ENCODE measurements at regions not wholly inside any gene's neighbourhood (a gene's known extent, or its start where the extent isn't known, plus 50 kb on each side); places are given as distances from the start of the nearest gene placed in this dataset.

DNA sequence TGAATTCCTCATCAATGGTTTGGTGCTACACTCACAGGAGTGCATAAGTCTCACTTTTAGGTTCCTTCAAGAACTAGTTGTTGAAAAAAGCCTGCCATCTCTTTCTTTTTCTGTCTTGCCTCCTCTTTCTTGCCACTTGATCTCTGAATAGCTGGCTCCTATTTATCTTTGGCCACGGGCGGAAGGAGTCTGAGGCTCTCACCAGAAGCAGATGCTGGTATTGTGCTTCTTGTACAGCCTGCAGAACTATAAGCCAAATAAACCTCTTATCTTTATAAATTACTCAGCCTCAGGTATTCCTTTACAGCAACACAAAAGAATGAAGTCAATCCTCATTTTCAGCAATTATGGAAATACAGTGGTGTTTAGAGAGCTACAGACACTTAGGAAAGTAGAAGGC lies 247.1 kb upstream of the PRR16 start:
- Histone ChIP-seq H3K4me2 (replicated peaks; ENCODE audit: extremely low read depth, low read length, poor library complexity, severe bottlenecking) (no peak overlapping the region), H3K9ac (ENCODE audit: insufficient read depth, low read length, poor library complexity, severe bottlenecking) (no peak overlapping the region), H3K27ac (ENCODE audit: low read depth in 1 of 2, low read length in 2 of 2) (no peak overlapping the region), H3K79me2 (ENCODE audit: insufficient read depth, low read length) (no peaks in the 10 kb centered on the region), H3K4me3 (replicated peaks in 1 of 3; ENCODE audit: low read depth in 2 of 3, low read length in 3 of 3) (no peak overlapping the region), H3K36me3 (replicated peaks in 1 of 2; ENCODE audit: control insufficient read depth in 1 of 2, insufficient read depth in 2 of 2, low read length in 2 of 2) (no peaks in the 10 kb centered on the region), H3K9me3 (replicated peaks in 1 of 2; ENCODE audit: control insufficient read depth in 1 of 2, insufficient read depth in 1 of 2, low read length in 2 of 2) (no peaks in the 10 kb centered on the region), H3K4me1 (ENCODE audit: control insufficient read depth in 1 of 2, insufficient read depth in 2 of 2, low read length in 2 of 2) (no peaks in the 10 kb centered on the region), H2AFZ (ENCODE audit: insufficient read depth, low read depth, low read length, poor library complexity, severe bottlenecking) (no peak overlapping the region), H3K27me3 (ENCODE audit: control insufficient read depth in 2 of 2, insufficient read depth in 2 of 2, low read length in 2 of 2) (no peaks in the 10 kb centered on the region), H4K20me1 (ENCODE audit: insufficient read depth, low read length) (no peaks in the 10 kb centered on the region)
- H3K27me3 Mint-ChIP-seq (ENCODE audit: low read depth in 3 of 3): peaks cover 0 to 2% (median 0%) of the 10 kb centered on the region in 3 donors
- no peak for DNase-seq
- peaks cover 2% of the 10 kb centered on the region for H3K4me1 Mint-ChIP-seq
- intact Hi-C loops (cut with micrococcal nuclease): no loop called here
- no peak overlapping the region for H3K27ac Mint-ChIP-seq
- peaks cover 0 to 6% (median 0%) of the 10 kb centered on the region in 7 donors for H3K9me3 Mint-ChIP-seq
- TF ChIP-seq, protein P1, sequence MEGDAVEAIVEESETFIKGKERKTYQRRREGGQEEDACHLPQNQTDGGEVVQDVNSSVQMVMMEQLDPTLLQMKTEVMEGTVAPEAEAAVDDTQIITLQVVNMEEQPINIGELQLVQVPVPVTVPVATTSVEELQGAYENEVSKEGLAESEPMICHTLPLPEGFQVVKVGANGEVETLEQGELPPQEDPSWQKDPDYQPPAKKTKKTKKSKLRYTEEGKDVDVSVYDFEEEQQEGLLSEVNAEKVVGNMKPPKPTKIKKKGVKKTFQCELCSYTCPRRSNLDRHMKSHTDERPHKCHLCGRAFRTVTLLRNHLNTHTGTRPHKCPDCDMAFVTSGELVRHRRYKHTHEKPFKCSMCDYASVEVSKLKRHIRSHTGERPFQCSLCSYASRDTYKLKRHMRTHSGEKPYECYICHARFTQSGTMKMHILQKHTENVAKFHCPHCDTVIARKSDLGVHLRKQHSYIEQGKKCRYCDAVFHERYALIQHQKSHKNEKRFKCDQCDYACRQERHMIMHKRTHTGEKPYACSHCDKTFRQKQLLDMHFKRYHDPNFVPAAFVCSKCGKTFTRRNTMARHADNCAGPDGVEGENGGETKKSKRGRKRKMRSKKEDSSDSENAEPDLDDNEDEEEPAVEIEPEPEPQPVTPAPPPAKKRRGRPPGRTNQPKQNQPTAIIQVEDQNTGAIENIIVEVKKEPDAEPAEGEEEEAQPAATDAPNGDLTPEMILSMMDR (IDR thresholded peaks at IDR 0.05): no peak
- 94% methylated on average over 2 of the region's 2 CpGs for WGBS (ENCODE audit: insufficient coverage)
- no peak overlapping the region for H3K4me3 Mint-ChIP-seq
- no peaks in the 10 kb centered on the region for H3K36me3 Mint-ChIP-seq

GRCh38 chr5:120219988-120220387 lies 244.1 kb upstream of the PRR16 start:
- H3K27me3 ChIP-seq (ENCODE audit: control insufficient read depth in 2 of 2, insufficient read depth in 2 of 2, low read length in 2 of 2): no peaks in the 10 kb centered on the region
- no peak overlapping the region for H3K4me3 ChIP-seq (replicated peaks in 1 of 3; ENCODE audit: low read depth in 2 of 3, low read length in 3 of 3)
- DNase-seq: no peak
- H3K9ac ChIP-seq (ENCODE audit: insufficient read depth, low read length, poor library complexity, severe bottlenecking): no peak overlapping the region
- no peaks in the 10 kb centered on the region for H3K4me1 ChIP-seq (ENCODE audit: control insufficient read depth in 1 of 2, insufficient read depth in 2 of 2, low read length in 2 of 2)
- TF ChIP-seq, protein P1 (IDR thresholded peaks at IDR 0.05): no peak
- Mint-ChIP-seq H3K27me3 (ENCODE audit: low read depth in 3 of 3) (peaks cover 0 to 2% (median 0%) of the 10 kb centered on the region in 3 donors), H3K36me3 (no peaks in the 10 kb centered on the region), H3K4me1 (peaks cover 2% of the 10 kb centered on the region), H3K27ac (no peak overlapping the region), H3K4me3 (no peak overlapping the region), H3K9me3 (peaks cover 3 to 17% (median 11%) of the 10 kb centered on the region in 7 donors)
- intact Hi-C loops (cut with micrococcal nuclease): no loop called here
- no peaks in the 10 kb centered on the region for H3K79me2 ChIP-seq (ENCODE audit: insufficient read depth, low read length)
- H3K4me2 ChIP-seq (replicated peaks; ENCODE audit: extremely low read depth, low read length, poor library complexity, severe bottlenecking): no peak overlapping the region
- H3K27ac ChIP-seq (ENCODE audit: low read depth in 1 of 2, low read length in 2 of 2): no peak overlapping the region
- no CpG with 5 or more reads among the region's 3 CpGs for WGBS (ENCODE audit: insufficient coverage)
- no peaks in the 10 kb centered on the region for H3K36me3 ChIP-seq (replicated peaks in 1 of 2; ENCODE audit: control insufficient read depth in 1 of 2, insufficient read depth in 2 of 2, low read length in 2 of 2)
- H3K9me3 ChIP-seq (replicated peaks in 1 of 2; ENCODE audit: control insufficient read depth in 1 of 2, insufficient read depth in 1 of 2, low read length in 2 of 2): peaks cover 0 to 13% of the 10 kb centered on the region in 2 donors
- H4K20me1 ChIP-seq (ENCODE audit: insufficient read depth, low read length): no peaks in the 10 kb centered on the region
- H2AFZ ChIP-seq (ENCODE audit: insufficient read depth, low read depth, low read length, poor library complexity, severe bottlenecking): no peak overlapping the region
